NCI-H146 treated with DMSO at 0.1 percent for 48 hours (cell line): ENCODE measurements at regions not wholly inside any gene's neighbourhood (a gene's known extent, or its start where the extent isn't known, plus 50 kb on each side); places are given as distances from the start of the nearest gene placed in this dataset.
"Not testable (repeated sequence)": the region's sequence is repeated elsewhere in the genome, so short reads cannot be mapped to it uniquely, and the experiment has no call there.

ENCODE experiments used
- DNase-seq: peaks from one replicate; lab custom pipeline; 2025; ENCODE audit not compliant: unreplicated experiment; lab: John Stamatoyannopoulos, UW

DNA sequence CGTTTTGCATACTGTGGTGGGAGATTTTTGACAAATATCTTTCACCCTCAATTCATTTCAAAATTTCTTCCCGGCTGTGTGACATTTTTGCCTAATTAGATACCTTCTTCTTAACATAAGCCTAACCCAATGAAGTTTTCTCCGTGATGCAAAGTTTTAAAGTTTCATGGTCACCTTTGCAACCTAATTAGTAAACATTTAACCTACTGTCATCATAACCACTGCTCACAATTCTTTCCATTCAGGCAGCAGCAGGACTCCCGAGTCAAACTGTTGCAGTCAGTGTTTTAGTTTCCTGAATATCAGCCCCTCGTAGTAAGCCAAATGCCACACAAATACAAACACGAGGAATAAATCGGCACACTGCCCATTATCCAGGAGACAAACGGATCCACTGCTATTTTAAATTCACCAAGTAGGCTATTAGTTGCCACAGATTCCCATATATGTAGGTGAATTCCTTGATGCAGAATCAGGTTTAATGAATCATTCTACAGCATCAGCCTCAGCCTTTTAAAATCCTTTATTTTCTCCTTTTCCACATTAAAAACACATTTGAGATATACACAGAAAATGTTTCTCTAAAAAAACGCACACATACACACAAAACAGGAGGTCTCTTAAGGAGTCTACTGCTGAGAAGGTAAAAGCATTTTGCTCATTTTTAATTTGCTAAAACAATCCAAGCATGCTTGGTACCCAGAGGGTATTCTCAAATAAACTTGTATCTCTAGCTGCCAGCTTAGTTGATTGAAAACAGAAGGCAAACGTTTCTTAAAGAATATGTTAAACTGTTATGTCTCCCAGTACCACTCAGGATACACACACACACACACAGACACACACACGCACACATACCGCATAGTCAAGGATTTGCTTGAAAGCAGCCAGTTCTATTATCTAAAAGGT, 106.5 kb upstream of the KCTD1 start:
- no peak for DNase-seq

DNA sequence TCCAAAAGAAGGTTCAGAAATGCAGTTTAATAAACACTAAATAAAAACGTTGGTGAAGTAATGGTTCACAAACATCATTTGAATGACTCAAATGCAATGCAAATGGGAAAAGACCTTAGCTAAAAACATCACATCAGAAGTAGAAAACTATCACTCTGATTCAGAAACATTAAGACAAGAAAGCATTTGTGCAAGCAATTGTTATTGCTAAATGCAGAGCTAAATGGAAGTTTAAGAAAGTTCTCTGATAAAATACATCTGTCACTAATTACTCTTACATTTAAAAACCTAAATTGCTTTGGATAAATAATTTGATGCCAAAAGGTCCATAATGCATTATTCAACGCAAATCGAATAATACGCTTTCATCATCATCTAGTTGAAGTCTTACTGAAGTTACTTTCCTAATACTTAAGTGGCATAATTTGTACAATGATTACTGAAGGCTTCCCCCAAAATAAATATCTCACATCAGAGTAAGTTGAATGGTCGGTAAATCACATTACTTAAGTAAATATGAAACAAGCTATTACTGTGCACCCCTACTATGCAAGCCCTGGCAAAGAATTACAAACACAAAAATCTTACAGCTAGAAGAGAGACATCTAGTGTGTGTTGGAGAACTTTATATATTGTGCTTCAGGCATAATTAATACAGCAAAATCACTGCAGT, 105.7 kb upstream of the KCTD1 start:
- DNase-seq = no peak

DNA sequence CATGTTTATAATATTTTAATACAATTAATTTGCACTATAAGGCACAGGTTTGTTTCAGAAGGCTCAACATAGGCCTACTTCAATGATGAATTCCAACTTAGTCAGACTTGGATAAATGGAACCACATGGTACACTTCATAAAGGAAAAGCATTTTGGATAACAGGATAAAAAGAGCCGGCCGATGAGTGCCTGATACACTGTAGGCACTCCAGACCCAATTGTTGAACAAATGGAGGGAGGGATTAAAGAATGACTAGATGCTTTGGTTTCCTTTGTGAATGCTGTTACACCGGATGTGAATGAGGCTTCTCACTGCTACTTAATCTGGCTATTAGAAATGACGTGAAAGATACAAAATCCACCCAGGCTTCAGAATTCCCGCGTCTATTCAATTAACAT, 104.1 kb upstream of the KCTD1 start:
- DNase-seq = no peak

DNA sequence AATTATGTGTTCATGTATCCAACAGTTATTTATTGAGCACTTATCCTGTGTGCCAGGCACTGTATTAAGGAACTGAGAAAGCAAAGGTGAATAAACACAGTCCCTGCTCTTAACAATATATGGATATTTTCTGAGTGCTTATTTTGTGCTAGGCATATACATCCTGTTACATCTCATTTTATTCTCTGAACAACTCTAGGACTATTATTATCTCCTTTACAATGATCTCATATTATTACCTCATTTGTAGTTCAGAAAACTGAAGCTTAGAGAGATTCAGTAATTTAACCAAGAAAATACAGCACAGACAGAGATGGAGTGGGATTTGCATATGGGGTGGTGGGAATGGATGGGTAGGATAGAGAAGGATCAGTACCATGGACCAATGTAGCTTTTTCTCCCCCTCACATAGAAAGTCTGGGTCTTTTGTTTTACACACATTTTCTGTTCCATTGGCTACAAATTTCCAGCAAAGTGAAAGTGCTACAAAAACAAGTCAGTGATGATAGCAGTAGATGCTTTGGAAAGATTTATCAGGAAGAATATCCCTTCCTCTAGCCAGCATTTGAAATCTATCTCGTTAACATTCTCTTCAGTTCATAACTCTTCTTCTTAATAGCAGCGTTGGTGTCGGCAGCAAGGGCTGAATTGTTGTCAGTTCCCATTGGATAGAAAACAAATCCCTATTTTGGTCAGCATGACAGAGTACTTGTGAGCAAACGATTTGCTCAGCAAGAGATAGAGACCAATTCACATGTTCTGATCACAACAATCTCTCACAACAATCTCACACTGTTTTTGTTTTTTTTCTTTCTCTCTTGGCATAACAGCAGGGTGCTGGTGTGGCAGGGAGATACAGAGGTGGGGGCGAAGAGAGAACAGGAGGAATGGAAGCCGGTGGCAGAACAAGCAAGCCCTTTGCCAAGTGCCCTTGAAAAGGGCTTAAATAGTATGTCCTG, 102.2 kb upstream of the KCTD1 start:
- DNase-seq = no peak

DNA sequence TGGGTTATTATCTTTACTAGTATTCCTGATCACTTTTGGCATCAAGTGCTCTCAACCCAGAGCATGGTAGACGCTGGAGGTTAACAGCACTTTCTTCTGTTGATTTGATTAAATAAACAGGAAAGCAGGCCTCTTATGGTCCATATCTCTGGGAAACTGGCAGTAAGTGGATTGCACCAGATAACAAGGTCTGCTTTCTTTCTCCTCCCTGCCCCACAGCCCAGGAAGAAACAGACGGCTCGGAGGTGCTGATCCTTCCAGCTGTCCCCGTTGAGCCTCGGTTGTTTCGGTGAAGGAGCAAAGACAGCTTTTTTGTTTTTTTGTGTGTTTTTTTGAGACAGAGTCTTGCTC, 100.8 kb upstream of the KCTD1 start:
- DNase-seq = no peak

DNA sequence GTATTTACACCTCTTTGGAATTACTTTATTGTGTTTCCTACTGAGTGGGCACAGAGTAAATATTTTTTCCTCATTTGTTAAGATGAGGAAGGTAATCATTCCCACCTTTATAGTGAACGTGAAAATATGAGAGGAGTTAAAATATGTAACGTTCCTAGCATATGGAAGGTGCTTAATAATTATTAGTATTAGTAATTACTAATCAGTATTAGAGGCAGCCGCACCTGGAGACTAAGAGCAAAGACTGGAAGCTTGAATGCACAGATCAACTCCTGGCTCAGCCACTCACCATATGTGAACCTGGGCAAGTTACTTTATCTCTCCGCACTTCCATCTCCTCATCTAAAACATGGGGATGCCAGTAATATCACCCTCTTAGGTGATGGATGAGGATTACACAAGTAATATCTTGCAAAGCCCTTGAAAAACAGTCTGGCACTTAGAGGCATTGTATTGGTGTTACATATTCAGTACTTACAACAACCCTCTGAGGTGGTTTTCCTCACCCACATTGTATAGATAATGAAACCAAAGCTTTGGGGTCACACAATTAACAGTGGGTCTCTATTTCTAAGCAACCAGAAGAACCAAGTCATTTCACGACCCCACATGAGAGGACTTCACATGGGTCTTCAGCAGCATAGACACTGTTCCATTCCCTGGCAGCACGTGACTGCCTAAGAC, 100.3 kb upstream of the KCTD1 start:
- DNase-seq = no peak

DNA sequence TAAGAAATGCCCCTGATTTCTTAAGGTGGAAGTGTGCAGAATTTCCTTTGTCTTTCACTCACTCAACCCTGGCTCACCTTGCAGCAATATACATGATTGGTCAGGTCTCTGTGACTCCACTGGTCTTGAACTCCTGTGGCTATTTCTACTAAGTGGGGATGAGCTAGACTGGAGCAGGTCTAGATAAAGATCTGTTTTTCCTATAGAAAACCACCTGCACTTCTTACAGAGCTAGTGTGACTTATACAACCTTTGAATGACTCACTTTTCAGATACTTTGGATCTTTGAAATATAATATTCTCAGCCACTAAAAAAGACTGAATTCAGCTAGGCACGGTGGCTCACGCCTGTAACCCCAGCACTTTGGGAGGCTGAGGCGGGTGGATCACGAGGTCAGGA, 98.5 kb upstream of the KCTD1 start:
- no peak for DNase-seq

DNA sequence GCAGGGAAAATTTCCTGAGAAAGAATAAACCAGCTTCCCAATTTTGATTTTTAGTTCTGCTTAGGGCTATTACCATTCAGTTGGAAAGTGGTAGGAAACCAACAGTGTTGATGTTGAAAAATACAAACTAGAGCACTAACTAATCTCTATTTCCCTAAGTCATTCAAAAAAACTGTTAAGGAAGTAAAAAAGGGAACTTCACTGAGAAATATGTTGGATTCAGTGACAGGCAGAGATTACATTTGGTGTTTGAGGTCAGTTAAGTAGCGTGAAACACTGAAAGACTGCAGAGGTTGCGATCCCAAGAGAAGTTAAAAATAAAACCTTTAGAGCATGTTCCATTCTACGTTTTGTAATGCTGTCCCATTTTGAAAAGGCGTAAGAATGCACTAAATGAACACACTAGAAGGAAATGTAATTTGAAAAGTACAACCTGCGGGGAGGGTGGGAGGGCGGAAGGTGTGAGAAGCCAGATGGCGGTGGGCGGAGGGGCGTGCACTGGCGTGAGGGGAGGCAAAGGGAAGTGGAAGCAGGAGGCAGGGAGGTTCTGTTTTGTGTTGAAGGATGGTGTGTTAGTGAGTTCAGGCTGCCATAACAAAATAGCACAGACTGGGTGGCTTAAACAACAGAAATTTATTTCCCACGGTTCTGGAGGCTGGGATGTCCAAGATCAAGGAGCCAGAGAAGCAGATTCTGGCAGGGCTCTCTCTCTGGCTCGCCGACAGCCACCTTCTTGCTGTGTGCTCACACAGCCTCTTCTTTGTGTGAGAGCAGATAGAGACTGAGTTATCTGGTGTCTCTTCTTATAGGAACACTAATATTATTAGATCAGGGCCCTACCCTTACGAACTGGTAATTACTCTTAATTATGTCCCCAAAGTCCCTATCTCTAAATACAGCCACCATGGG, 94.3 kb upstream of the KCTD1 start:
- DNase-seq = no peak

DNA sequence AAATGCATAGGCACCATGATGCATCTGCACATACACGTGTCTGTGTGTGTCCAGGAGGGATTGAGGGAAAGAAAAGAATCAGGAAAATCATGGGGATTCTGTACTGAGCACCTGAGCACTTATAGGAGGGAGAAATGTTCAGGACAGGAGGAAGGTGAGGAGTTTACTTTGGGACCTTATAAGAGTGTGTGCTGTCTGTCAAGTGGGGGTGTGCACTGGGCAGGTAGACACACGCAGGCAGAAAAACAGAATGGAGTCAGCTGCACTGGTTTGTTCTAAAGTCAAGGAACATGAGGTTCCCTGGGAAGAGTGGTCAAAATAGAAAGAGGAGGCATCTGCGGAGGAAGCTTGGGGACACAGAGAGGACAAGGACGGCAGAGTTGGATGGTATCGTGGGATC, 92.2 kb upstream of the KCTD1 start:
- DNase-seq = no peak

DNA sequence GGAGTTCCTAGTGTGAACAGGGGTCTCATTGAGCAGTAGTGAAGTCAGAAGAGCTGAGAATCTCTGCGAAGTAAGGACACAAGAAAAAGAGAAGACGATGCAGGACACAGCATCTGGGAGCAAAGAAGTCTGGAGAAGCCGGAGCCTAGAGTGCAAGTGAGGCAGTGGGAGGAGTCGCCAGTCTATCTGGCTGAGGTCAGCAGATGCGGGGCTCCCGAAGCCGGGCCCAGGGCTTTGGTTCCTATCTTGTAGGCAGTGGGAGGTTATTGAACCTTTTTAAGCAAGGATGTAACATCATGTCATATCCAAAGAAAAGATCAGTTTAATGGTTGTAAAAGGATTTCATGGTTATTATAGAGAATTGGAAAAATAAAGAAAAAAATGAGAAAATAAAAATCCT, 90.8 kb upstream of the KCTD1 start:
- no peak for DNase-seq

DNA sequence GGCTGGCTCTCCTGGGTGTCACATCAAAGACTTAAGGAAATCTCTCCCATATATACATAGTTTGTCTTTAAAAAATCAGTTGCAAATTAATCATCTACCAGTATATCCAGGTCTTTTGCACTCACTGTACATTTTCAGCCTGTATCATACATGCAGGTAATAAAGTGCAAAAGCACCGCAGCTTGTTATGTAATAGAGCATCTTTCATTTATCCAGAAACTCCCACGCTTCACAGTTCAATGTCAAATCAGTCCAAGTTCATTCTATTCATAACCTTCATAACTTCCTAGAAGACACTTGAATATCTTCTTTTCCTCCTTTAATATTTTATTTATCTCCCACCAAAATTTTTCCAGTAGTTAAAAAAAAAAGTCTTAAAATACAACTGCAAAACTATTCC, 89.6 kb upstream of the KCTD1 start:
- DNase-seq = no peak

DNA sequence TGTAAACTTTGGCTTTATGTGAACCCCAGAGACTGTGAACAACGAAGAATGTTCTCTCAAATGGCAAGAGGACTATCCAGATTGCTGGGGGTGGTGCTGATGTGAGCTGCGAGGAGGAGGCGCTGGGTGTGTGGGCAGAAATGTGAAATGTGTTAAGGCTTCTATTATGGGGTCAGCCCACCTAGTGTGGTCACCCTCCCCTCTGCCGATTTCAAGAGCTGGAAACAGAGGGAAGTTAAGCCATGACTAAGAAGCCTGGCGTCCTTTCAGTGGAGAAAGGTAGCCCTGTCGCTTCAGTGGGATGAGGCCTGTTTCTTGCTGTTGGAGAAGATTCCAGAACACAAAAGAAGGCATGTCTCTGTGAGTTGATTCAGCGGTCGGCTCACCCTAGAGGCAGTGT, 89.0 kb upstream of the KCTD1 start:
- DNase-seq = no peak

DNA sequence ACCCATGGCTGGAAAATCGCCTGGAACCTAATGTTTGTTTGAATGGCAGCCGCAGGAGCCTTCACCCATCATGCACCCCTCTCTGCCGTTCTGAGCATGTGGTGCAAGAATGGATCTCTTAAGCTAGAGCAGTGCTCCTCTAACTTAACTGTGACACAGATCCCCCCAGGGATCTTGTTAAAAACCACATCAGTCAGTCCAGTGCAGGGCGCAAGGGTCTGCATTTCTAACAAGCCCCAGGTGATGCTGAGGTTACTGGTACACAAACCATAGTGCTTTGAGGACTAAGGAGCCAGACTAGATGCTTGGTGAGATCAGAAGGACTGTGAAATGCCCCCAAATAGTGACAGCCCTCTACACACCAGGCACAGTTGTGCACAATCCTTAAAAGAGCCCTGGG, 87.1 kb upstream of the KCTD1 start:
- no peak for DNase-seq

DNA sequence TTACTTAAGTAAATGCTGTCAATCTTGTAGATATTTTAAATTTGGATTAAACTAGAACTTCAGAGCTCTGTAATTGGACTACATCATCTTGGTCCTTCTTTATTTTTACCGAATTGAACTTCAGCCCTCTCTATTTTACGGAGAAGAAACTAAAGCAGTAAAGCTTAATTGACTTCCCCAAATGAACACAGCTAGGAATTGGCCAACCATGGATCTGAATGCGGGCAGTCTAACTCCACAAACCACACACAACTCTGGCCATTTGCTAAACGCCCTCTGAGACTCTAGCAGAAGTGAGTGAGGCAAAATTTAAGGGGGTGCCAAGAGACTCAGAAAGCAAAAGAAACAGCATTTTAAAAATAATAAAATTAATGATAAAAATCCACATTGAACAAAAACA, 86.3 kb upstream of the KCTD1 start:
- no peak for DNase-seq

DNA sequence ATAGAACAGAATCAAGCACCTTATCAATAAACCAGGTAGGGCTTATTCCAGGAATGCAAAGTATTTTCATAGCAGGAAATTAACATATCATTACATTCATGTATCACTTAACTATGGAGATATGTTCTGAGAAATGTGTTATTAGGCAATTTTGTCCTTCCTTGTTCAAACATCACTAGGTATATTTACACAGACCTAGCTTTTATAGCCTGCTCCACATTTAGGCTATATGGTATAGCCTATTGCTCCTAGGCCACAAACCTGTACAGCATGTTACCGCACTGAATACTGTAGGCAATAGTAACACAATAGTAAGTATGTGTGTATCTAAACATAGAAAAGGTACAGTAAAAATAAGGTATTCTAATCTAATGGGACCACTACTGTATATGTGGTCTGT, 82.8 kb upstream of the KCTD1 start:
- no peak for DNase-seq

DNA sequence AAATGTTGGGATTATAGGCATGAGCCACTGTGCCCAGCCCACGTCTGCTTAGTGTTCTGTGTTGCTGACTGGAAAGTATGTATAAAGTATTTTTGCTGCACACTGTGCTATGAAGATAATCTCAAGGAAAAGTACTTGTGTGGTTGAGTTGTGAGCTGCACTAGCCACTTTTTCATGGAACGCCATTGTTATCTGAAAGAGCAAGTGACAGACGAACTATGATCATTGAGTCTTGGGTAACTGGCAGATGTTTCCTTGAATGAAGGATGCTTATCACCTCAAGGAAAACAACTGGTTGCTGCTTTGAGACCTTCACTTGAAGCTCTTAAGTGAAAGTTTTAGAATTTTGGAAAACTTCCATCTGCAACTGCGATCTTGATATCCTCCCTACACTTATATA, 82.2 kb upstream of the KCTD1 start:
- no peak for DNase-seq

DNA sequence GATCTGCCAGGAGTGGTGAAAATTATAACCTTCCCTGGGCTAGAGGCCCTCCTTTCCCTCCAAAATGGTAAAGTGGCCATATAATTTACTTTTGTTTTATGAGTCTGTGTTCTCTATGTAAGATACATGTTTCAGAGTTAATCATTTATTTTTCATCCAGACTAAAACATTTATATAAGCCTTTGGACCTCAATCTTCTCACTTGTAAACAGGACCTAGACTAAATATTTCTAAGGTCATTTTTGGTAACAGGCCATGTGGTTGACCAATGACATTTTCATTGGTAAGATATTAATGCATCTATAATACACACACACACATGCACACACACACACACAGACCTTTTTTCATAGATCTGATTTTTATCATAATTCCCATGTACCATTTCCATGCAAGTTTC, 79.7 kb upstream of the KCTD1 start:
- DNase-seq = no peak

DNA sequence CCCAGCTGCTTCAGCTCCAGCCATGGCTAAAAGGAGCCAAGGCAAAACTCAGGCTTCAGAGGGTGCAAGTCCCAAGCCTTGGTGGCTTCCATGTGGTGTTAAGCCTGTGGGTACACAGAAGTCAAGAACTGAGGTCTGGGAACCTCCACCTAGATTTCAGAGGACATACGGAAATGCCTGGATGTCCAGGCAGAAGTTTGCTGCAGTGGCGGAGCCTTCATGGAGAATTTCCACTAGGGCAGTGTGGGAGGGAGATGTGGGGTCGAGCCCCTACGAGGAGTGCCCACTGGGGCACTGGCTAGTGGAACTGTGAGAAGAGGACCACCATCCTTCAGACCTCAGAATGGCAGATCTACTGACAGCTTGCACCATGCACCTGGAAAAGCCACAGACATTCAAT, 76.1 kb upstream of the KCTD1 start:
- no peak for DNase-seq

DNA sequence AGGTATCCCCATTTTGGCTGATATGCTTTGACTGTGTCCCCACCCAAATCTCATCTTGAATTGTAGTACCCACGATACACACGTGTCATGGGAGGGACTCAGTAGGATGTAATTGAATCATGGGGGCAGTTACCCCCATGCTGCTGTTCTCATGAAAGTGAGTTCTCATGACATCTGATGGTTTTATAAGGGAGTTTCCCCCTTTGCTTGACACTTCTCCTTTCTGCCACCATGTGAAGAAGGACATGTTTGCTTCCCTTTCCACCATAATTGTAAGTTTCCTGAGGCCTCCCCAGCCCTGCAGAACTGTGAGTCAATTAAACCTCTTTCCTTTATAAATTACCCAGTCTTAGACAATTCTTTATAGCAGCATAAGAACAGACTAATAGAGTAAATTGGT, 75.0 kb upstream of the KCTD1 start:
- DNase-seq = not testable (repeated sequence)
